GM18519 (cell line): ENCODE measurements at regions not wholly inside any gene's neighbourhood (a gene's known extent, or its start where the extent isn't known, plus 50 kb on each side); places are given as distances from the start of the nearest gene placed in this dataset.

Experiments used
- ATAC-seq: cut with Tn5 transposase; IDR thresholded peaks from one replicate; pipeline ENCODE4 v1.9.1; 2021; ENCODE audit warnings: mild to moderate bottlenecking, moderate library complexity; ENCODE audit not compliant: unreplicated experiment, low FRiP score

GRCh38 chr5:124996023-124996763, 249.8 kb upstream of the ZNF608 start:
- no peak for ATAC-seq

DNA sequence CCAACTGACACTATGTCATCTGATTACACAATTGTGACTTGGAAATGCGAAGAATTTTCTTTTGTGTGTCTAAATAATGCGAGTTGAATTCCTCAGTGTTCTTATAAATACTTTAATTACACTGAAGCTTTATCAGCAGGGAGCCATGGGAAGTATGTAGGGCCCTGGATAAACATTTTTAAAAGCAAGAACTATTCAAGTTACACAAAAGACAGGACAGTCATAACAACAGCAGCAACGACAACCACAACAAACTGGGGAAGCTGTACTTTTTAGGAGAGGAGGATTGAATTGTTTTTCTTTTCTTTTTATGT, 250.3 kb upstream of the ZNF608 start:
- ATAC-seq, result no peak

DNA sequence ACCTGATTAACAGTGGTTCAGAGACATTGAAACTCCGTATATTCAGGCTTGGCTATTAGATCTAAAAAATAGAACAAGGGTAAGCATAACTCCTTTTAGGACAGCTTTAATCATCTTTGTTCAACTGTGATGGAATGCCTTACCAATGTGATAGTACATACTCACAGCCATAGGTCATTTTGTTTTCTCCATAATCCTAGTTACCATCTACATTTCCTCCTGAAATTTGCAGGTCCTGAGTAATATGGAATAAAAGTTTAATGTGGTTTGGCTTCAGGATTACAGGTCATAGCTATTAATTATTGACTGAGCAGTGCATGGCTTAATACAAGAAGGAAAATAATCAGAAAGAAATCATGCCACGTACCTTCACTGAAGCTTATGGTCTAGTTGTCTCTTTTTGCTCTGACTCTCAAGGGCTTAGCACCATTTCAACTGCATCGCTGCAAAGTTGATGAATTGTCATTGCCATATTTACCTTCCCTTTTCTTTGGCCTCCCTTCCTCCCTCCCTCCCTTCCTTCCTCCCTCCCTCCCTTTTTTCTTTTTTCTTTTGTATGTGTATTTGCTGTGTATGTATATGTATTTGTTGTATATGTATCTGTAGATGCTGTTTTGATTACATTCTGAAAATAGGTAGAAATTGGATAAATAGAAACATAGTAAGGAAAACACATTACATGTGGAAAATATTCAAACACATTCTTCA, 250.9 kb upstream of the ZNF608 start:
- no peak for ATAC-seq

- no peak for ATAC-seq
These were observed 252.1 kb upstream of the ZNF608 start for GRCh38 chr5:124998520-124998919.

DNA sequence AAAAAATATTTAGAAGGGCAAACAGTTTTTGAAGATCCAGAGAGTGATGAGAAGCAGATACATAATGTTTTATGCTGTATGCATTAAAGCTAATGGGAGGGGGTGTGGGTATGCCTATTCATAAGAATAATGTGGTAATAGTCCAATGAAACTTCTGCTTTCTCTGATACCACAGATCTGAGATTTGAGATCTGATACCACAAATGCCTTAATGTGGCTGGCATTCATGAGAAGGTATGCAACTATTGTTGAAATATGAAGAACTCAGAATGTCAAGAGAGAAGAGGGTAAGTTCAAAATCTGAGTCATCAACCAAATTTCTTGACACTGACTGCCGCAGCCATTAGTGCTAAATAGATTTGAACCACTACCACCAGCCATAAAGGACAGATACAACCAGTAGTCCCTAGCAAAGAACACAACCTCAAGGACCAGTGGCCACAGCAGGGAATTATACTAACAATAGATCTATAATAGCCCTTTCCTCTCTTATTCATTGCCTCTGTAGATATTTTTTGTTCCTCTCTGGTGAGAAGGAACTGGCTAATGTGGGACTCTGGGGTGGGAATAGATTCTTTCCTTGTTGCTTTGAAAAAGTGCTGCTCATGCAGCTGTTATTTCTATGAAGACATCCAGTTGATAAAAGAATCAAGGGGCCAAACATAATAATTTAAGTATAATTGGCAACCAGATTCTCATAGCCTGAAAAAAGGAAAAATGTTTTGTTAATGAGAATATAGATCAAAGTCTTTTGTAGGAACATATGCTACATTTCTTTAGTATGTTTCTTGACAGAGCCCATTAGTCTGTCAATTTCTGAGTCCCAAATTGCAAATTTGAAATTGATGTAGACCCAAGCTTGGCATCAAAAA, 256.5 kb upstream of the ZNF608 start:
- no peak for ATAC-seq

DNA sequence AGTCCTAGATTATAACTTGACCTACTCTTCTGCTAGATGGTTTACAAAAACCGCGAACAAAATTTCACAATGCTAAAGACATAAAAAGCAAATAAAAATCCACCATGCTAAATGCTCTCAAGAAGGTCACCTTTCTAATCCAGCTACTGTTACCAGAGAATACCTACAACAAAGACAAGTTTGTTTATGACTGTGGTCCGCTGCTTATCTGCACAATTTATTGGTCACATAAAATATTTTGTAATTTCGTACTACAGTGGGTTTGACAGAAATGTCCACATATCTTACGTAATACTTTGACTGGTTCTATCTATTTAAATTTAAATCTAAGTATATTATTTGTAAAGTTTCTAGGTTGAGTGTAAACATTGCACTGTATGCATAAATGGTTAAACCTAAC, 257.6 kb upstream of the ZNF608 start:
- no peak for ATAC-seq

DNA sequence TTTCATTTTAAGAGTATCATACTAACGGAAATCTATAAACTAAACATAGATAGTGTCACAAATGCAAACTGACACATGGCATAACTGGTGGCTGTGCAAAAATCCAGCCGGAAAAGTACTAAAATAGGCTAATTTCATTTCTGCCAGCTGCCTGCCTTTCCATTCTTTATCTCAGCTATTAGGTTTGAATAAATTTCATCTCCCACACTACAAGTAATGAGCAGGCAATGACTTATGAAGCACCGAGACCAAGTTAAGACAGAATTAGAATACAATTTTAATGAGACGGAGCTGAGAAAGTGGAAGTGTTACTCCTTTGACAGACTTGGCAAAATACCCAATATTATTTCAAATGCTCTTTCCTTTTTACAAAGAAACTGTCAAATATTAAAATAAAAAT, 258.8 kb upstream of the ZNF608 start:
- no peak for ATAC-seq

DNA sequence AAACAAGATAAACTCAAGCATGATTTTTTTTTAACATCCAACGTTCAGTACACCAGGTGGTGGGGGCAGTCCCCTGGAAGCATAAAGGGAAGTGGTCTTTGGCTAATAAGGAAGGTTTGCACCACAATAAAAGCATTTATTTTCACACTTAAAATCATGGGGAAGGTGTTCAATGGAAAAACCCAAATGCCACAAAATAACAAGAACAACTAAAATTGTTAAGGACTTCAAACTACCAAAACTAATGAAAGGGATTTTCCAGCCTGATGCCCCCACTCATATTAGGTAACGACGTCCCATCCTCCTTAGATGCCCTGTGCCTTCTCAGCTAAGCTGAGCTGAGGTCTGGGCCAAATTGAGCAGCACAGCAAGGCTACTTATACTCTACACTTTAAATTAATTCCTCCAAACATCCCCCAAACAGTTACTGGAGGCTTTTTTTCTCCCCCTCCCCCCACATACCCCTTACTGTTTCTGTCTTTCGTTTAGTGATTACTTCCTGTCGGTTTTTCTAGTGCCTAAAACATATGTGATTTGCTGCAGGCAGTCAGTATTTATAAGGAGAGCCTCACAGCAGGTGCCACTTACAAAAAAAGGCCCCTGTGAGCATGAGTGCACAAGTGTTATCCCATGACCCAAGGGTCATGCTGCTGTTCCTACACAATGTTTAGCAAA, 259.7 kb upstream of the ZNF608 start:
- peak; percentile 44 for ATAC-seq

GRCh38 chr5:125010356-125010755, 263.9 kb upstream of the ZNF608 start:
- no peak for ATAC-seq

GRCh38 chr5:125011014-125011413, 264.6 kb upstream of the ZNF608 start:
- peak; percentile 38 for ATAC-seq

DNA sequence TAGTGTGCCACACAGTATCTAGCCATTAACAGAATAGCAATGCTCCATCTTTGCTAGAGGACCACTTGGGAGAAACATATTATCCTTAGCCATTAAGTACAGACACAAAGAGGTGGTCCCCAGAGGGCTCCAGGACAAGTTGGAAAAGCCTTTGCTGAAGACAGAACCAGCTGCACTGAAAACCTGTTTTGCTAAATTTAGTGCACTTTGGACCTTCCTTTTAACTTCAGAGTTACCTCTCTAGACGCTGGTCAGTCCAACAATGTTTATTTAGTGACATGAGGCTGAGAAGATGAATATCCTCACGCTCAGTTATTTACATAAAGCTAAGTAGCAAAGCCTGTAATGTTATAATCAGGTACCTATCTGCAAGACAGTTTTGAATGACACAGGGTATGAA, 265.0 kb upstream of the ZNF608 start:
- no peak for ATAC-seq

- no peak for ATAC-seq
These were observed 265.5 kb upstream of the ZNF608 start for GRCh38 chr5:125011947-125012346.

DNA sequence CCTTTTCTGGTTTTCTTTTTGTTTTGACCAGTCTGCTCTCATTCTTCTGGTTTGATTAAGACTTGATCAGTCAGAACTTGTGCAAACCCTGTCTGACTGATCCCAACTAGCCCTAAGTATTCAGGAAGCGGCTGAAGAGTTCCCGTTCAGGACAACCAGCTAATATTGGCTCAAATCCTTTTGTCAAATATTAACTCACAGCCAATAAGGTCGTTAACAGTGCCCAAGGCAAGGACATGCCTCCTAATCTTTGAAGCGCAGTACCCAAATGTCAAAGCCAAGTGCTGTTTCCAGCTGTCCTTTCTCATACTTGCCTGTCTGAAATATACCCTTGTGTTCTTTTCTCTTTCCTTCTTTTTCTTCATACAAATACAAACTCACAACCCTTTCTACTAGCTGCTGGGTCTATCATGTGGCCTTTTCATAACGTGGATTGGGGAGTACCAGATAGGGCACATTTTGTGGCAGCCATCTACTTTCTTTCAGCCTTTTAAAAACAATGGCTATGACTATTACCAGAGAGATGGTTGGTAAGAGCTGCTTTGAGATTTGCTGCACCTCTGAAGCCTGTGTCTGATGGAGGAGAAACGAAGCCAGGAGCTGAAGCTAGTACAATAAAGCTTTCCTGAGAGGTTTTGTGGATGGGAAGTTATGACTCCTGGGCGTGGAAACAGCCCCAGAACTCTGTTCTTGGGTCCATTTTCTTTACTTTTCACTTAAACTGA, 266.4 kb upstream of the ZNF608 start:
- ATAC-seq, result no peak

DNA sequence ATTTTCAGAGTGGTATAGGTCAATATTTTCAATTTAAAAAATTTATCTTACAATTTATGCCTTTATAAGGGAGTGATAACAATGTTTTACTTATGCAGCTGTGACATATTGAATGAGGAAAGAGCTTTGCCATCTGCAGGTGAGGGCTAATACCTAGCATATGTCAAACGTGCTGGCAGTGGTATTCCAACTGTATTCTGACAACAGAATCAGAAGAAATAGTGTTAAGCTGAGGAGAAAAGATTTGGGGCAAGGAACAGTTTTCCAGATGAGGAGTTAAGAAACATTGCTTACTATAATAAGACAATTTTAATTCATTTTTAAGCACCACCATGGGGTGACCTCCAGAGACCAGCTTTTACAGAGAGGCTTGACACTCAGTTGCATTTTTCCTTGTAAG, 267.8 kb upstream of the ZNF608 start:
- ATAC-seq, result no peak

DNA sequence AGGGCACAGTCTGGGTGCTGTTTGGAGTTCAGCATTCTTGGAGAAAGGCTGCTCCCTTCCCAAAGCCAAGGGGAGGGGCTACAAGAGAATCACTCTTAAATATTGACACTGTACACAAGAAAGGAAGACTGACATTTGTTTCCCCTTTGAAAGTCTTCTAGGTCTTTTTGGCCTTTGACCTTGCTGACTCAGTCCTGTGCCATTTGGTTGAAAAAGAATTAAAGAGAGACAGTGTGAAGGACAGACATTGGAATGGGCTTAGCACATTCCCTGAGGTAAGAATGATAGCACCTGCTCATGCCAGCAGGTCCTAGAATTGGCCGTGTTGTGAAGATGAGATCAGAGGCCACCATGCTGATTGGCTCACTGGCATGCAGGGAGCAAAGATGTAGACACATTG, 271.4 kb upstream of the ZNF608 start:
- ATAC-seq, result no peak

- no peak for ATAC-seq
These were observed 277.2 kb upstream of the ZNF608 start for GRCh38 chr5:125023673-125024072.

DNA sequence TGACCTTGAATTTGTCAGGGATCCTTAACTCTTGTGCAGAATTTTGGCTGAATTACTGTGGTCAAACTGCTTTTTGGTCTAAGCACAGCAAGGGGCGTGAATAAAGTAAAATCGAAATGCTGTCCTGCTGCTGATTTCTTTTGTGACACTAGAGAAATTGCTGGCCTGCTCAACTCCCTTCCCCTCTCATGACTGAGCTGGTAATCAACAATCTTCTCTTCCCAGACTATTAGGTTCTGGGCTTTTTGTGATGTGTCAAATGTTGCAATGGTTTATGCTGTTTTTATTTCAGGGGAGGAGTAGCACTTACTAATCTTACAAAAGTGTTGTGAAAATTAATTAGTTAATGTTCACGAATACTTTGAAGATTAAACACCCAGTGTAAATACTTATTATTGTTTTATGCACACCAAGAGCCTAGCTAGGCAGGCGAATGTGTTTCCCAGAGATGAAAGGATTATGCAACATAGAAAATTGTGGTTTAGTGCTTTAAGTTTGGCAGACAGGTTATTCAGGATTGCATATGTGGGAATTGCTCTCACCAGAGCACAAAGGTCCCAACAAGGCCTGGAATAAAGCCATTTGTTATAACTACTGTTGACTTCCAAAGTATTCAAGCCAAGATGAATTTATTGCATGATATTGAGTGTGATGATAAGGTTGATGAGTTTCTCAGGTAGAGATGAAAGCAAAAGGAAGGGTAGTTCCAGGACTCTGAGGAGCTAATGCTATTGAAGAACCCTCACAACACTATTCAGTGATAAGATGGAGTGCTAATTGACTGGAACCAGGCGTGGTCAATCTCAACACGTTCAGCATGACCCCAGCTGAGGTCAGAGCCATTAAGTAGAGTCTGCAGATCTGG, 280.7 kb upstream of the ZNF608 start:
- no peak for ATAC-seq

DNA sequence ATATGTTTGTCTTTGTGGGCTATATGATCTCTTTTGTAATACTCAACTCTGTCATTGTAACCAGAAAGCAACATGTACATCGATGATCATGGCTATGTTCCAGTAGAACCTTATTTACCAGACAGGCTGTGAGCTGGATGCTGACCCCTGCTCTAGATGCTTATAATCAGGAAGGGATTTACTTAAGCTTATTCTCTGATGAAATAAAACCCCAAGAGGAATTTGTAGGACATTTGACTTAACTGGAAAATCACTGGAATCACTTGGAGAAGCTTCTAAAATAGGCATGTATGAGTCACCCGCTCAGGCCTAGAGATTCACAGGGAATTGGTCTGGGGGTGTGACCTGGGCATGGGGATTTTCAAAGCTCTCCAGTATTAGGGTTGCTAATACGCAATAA, 285.8 kb upstream of the ZNF608 start:
- no peak for ATAC-seq

GRCh38 chr5:125033602-125034001, 287.2 kb upstream of the ZNF608 start:
- no peak for ATAC-seq
